Activated T-helper 1 cell treated with anti-CD3 and anti-CD28 coated beads, Interleukin-12 subunit alpha, Interleukin-12 subunit beta, Interleukin-2, Interleukin-4 antibody, amounts not matched to agents 30 ng/mL and 10 ng/mL and 1 ng/mL, durations not matched to agents 14 hours and 24 hours and 36 hours (primary cell): ENCODE measurements at regions not wholly inside any gene's neighbourhood (a gene's known extent, or its start where the extent isn't known, plus 50 kb on each side); places are given as distances from the start of the nearest gene placed in this dataset.
"Not testable (repeated sequence)": the region's sequence is repeated elsewhere in the genome, so short reads cannot be mapped to it uniquely, and the experiment has no call there.

ENCODE experiments used
- DNase-seq: peaks from one replicate; pipeline ENCODE4 v3.0.0; 2021; ENCODE audit warnings: low spot score
- H3K27ac Mint-ChIP-seq: one replicate; pipeline ENCODE4 v1.8.0; 2021; ENCODE audit warnings: mild to moderate bottlenecking, mixed read lengths
- H3K27me3 Mint-ChIP-seq: one replicate; pipeline ENCODE4 v1.8.0; 2022; ENCODE audit warnings: mild to moderate bottlenecking, moderate library complexity, mixed read lengths; ENCODE audit not compliant: insufficient read depth
- H3K36me3 Mint-ChIP-seq: one replicate; pipeline ENCODE4 v1.8.0; 2021; ENCODE audit warnings: low read depth, mixed read lengths
- H3K4me1 Mint-ChIP-seq: one replicate; pipeline ENCODE4 v1.8.0; 2021; ENCODE audit warnings: low read depth, mixed read lengths
- H3K4me3 Mint-ChIP-seq: one replicate; pipeline ENCODE4 v1.8.0; 2021; ENCODE audit warnings: mild to moderate bottlenecking, moderate library complexity, mixed read lengths
- H3K9me3 Mint-ChIP-seq: one replicate; pipeline ENCODE4 v1.8.0; 2021; ENCODE audit warnings: mixed read lengths
- intact Hi-C: fragments of 100-400 bp; cut with micrococcal nuclease; formaldehyde crosslinking; loops from one replicate; pipeline ENCODE4 v1.15.1; 2024

- no peak for DNase-seq
- Mint-ChIP-seq H3K36me3 (no peaks in the 10 kb centered on the region), H3K4me3 (no peak overlapping the region), H3K27me3 (no peaks in the 10 kb centered on the region), H3K27ac (no peak overlapping the region), H3K9me3 (peaks cover 25% of the 10 kb centered on the region), H3K4me1 (no peaks in the 10 kb centered on the region)
- intact Hi-C loops = no loop called here
Observed at GRCh38 chr17:52678211-52678610, 519.7 kb upstream of the CA10 start.

GRCh38 chr17:52674686-52675085 lies 516.2 kb upstream of the CA10 start:
- H3K27me3 Mint-ChIP-seq = no peaks in the 10 kb centered on the region
- DNase-seq = no peak
- no peak overlapping the region for H3K4me3 Mint-ChIP-seq
- intact Hi-C loops = no loop called here
- no peaks in the 10 kb centered on the region for H3K4me1 Mint-ChIP-seq
- H3K9me3 Mint-ChIP-seq = peaks cover 16% of the 10 kb centered on the region
- H3K36me3 Mint-ChIP-seq = no peaks in the 10 kb centered on the region
- no peak overlapping the region for H3K27ac Mint-ChIP-seq

- H3K36me3 Mint-ChIP-seq = no peaks in the 10 kb centered on the region
- peaks cover 7% of the 10 kb centered on the region for H3K9me3 Mint-ChIP-seq
- H3K27me3 Mint-ChIP-seq = no peaks in the 10 kb centered on the region
- DNase-seq = no peak
- H3K4me1 Mint-ChIP-seq = no peaks in the 10 kb centered on the region
- H3K4me3 Mint-ChIP-seq = no peak overlapping the region
- H3K27ac Mint-ChIP-seq = no peak overlapping the region
- intact Hi-C loops = no loop called here
Observed at GRCh38 chr17:52673791-52674190, 515.3 kb upstream of the CA10 start.

- no peaks in the 10 kb centered on the region for H3K27me3 Mint-ChIP-seq
- H3K9me3 Mint-ChIP-seq = peaks cover 3% of the 10 kb centered on the region
- H3K4me3 Mint-ChIP-seq = no peak overlapping the region
- H3K36me3 Mint-ChIP-seq = no peaks in the 10 kb centered on the region
- no peak overlapping the region for H3K27ac Mint-ChIP-seq
- no peaks in the 10 kb centered on the region for H3K4me1 Mint-ChIP-seq
- no peak for DNase-seq
- intact Hi-C loops = no loop called here
Observed at GRCh38 chr17:52666264-52666663, 507.8 kb upstream of the CA10 start.

- Mint-ChIP-seq H3K27me3 (no peaks in the 10 kb centered on the region), H3K27ac (no peak overlapping the region), H3K4me3 (no peak overlapping the region), H3K4me1 (no peaks in the 10 kb centered on the region), H3K36me3 (no peaks in the 10 kb centered on the region), H3K9me3 (no peaks in the 10 kb centered on the region)
- intact Hi-C loops = no loop called here
- no peak for DNase-seq
Observed at GRCh38 chr17:52660692-52661091, 502.2 kb upstream of the CA10 start.

GRCh38 chr17:52653014-52653413 lies 494.5 kb upstream of the CA10 start:
- intact Hi-C loops = no loop called here
- Mint-ChIP-seq H3K27me3 (no peaks in the 10 kb centered on the region), H3K9me3 (peaks cover 15% of the 10 kb centered on the region), H3K36me3 (no peaks in the 10 kb centered on the region), H3K4me3 (no peak overlapping the region), H3K4me1 (no peaks in the 10 kb centered on the region), H3K27ac (no peak overlapping the region)
- no peak for DNase-seq

- intact Hi-C loops = no loop called here
- H3K9me3 Mint-ChIP-seq = peaks cover 9% of the 10 kb centered on the region
Observed at GRCh38 chr17:52648995-52649394, 490.5 kb upstream of the CA10 start.

GRCh38 chr17:52647411-52647810 lies 488.9 kb upstream of the CA10 start:
- Mint-ChIP-seq H3K36me3 (no peaks in the 10 kb centered on the region), H3K9me3 (peaks cover 9% of the 10 kb centered on the region), H3K27ac (no peak overlapping the region), H3K4me3 (no peak overlapping the region), H3K27me3 (no peaks in the 10 kb centered on the region), H3K4me1 (no peaks in the 10 kb centered on the region)
- no peak for DNase-seq
- intact Hi-C loops = no loop called here

More at GRCh38 chr17:52648995-52649394, 490.5 kb upstream of the CA10 start:
- no peak overlapping the region for H3K27ac Mint-ChIP-seq
- no peaks in the 10 kb centered on the region for H3K4me1 Mint-ChIP-seq
- H3K36me3 Mint-ChIP-seq = no peaks in the 10 kb centered on the region
- H3K27me3 Mint-ChIP-seq = no peaks in the 10 kb centered on the region
- no peak for DNase-seq
- no peak overlapping the region for H3K4me3 Mint-ChIP-seq

- no peaks in the 10 kb centered on the region for H3K36me3 Mint-ChIP-seq
- H3K4me3 Mint-ChIP-seq = no peak overlapping the region
- DNase-seq = no peak
- H3K9me3 Mint-ChIP-seq = peaks cover 5% of the 10 kb centered on the region
- H3K27ac Mint-ChIP-seq = no peak overlapping the region
- intact Hi-C loops = no loop called here
- H3K4me1 Mint-ChIP-seq = no peaks in the 10 kb centered on the region
- H3K27me3 Mint-ChIP-seq = no peaks in the 10 kb centered on the region
Observed at GRCh38 chr17:52636443-52636842, 477.9 kb upstream of the CA10 start.

GRCh38 chr17:52606590-52606989 lies 448.1 kb upstream of the CA10 start:
- Mint-ChIP-seq H3K9me3 (no peaks in the 10 kb centered on the region), H3K4me1 (no peaks in the 10 kb centered on the region), H3K4me3 (no peak overlapping the region), H3K27me3 (no peaks in the 10 kb centered on the region), H3K27ac (no peak overlapping the region), H3K36me3 (no peaks in the 10 kb centered on the region)
- DNase-seq = no peak
- intact Hi-C loops = no loop called here

- no peaks in the 10 kb centered on the region for H3K4me1 Mint-ChIP-seq
- no peak overlapping the region for H3K4me3 Mint-ChIP-seq
- H3K27me3 Mint-ChIP-seq = no peaks in the 10 kb centered on the region
- H3K9me3 Mint-ChIP-seq = no peaks in the 10 kb centered on the region
- H3K27ac Mint-ChIP-seq = no peak overlapping the region
- no peak for DNase-seq
- no peaks in the 10 kb centered on the region for H3K36me3 Mint-ChIP-seq
- intact Hi-C loops = no loop called here
Observed at GRCh38 chr17:52606098-52606497, 447.6 kb upstream of the CA10 start.

- DNase-seq = no peak
- Mint-ChIP-seq H3K36me3 (no peaks in the 10 kb centered on the region), H3K27ac (no peak overlapping the region), H3K9me3 (no peaks in the 10 kb centered on the region), H3K4me1 (no peaks in the 10 kb centered on the region), H3K4me3 (no peak overlapping the region), H3K27me3 (no peaks in the 10 kb centered on the region)
- intact Hi-C loops = no loop called here
Observed at GRCh38 chr17:52604105-52604504, 445.6 kb upstream of the CA10 start.

- DNase-seq, H3K27me3 Mint-ChIP-seq, H3K9me3 Mint-ChIP-seq, H3K36me3 Mint-ChIP-seq, H3K27ac Mint-ChIP-seq, H3K4me3 Mint-ChIP-seq, H3K4me1 Mint-ChIP-seq, intact Hi-C loops: not testable (repeated sequence)
Observed at GRCh38 chr17:52597452-52598215, 439.1 kb upstream of the CA10 start.

- intact Hi-C loops = no loop called here
- H3K4me3 Mint-ChIP-seq = no peak overlapping the region
- no peaks in the 10 kb centered on the region for H3K36me3 Mint-ChIP-seq
- no peaks in the 10 kb centered on the region for H3K4me1 Mint-ChIP-seq
- H3K9me3 Mint-ChIP-seq = peaks cover 12% of the 10 kb centered on the region
- H3K27ac Mint-ChIP-seq = no peak overlapping the region
- H3K27me3 Mint-ChIP-seq = no peaks in the 10 kb centered on the region
- no peak for DNase-seq
Observed at GRCh38 chr17:52594516-52594915, 436.0 kb upstream of the CA10 start.
